ENCODE measurements at regions not wholly inside any gene's neighbourhood (a gene's known extent, or its start where the extent isn't known, plus 50 kb on each side); places are given as distances from the start of the nearest gene placed in this dataset.

- TF ChIP-seq, protein P1, sequence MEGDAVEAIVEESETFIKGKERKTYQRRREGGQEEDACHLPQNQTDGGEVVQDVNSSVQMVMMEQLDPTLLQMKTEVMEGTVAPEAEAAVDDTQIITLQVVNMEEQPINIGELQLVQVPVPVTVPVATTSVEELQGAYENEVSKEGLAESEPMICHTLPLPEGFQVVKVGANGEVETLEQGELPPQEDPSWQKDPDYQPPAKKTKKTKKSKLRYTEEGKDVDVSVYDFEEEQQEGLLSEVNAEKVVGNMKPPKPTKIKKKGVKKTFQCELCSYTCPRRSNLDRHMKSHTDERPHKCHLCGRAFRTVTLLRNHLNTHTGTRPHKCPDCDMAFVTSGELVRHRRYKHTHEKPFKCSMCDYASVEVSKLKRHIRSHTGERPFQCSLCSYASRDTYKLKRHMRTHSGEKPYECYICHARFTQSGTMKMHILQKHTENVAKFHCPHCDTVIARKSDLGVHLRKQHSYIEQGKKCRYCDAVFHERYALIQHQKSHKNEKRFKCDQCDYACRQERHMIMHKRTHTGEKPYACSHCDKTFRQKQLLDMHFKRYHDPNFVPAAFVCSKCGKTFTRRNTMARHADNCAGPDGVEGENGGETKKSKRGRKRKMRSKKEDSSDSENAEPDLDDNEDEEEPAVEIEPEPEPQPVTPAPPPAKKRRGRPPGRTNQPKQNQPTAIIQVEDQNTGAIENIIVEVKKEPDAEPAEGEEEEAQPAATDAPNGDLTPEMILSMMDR (IDR thresholded peaks at IDR 0.05) = no peak
- TF ChIP-seq, protein P2, sequence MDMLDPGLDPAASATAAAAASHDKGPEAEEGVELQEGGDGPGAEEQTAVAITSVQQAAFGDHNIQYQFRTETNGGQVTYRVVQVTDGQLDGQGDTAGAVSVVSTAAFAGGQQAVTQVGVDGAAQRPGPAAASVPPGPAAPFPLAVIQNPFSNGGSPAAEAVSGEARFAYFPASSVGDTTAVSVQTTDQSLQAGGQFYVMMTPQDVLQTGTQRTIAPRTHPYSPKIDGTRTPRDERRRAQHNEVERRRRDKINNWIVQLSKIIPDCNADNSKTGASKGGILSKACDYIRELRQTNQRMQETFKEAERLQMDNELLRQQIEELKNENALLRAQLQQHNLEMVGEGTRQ (IDR thresholded peaks at IDR 0.05) = no peak
- no peak for TF ChIP-seq ZFP36 (IDR thresholded peaks at IDR 0.05; ENCODE audit: borderline replicate concordance, partially characterized antibody)
- TF ChIP-seq POLR2A (IDR thresholded peaks at IDR 0.05; ENCODE audit: low read length) = no peak
These were observed 287.7 kb downstream of the PIK3C3 start for GRCh38 chr18:42242758-42243157.
